Left lung (tissue), 4 donors: ENCODE measurements at regions not wholly inside any gene's neighbourhood (a gene's known extent, or its start where the extent isn't known, plus 50 kb on each side); places are given as distances from the start of the nearest gene placed in this dataset.

Experiments
- ATAC-seq: fragments of 200-7000 bp; cut with Tn5 transposase; one replicate; pipeline ENCODE4 v1.9.1; 2020; ENCODE audit warnings: moderate library complexity
- DNase-seq, 4 donors: peaks; one replicate each; pipeline ENCODE4 v3.0.0-alpha.2; 2013 to 2020
- H3K27ac ChIP-seq, 2 donors: fragments of 200-600 bp; sonication (generic) in 1 of 2; one replicate each; pipeline versions ENCODE4 v1.5.0 to v1.8.0; 2020 to 2021
- H3K27me3 ChIP-seq, 2 donors: fragments of 200-600 bp; sonication (generic) in 1 of 2; one replicate each; pipeline versions ENCODE4 v1.5.0 to v1.8.0; 2020 to 2021
- H3K36me3 ChIP-seq, 2 donors: fragments of 200-600 bp; sonication (generic) in 1 of 2; one replicate each; pipeline versions ENCODE4 v1.5.0 to v1.8.0; 2020 to 2021
- H3K4me1 ChIP-seq, 2 donors: fragments of 200-600 bp; one replicate each; pipeline ENCODE4 v1.8.0; 2021
- H3K4me3 ChIP-seq, 2 donors: fragments of 200-600 bp; sonication (generic) in 1 of 2; one replicate each; pipeline versions ENCODE4 v1.5.0 to v1.8.0; 2020 to 2021; ENCODE audit warnings: mild to moderate bottlenecking in 1 of 2
- H3K9me3 ChIP-seq, 2 donors: fragments of 200-600 bp; sonication (generic) in 1 of 2; one replicate each; pipeline versions ENCODE4 v1.5.0 to v1.8.0; 2020 to 2021
- CTCF ChIP-seq, 2 donors: fragments of 200-600 bp; sonication (generic) in 1 of 2; IDR thresholded peaks; one replicate each; pipeline versions ENCODE4 v1.5.0 to v1.8.0; 2021; ENCODE audit warnings: antibody characterized with exemption in 2 of 2
- intact Hi-C, 2 donors: fragments of 100-400 bp; cut with DNase I; formaldehyde crosslinking; loops; one replicate each; pipeline versions ENCODE4 v1.11.2 to v1.14.2; 2022
- donor health status: DM: no; HTN: yes; CAD: no.
- donor health status: DM: no; HTN: no; CAD: no.

- intact Hi-C loops: no loop called here
Observed at GRCh38 chr19:30783936-30784335, 411.8 kb downstream of the ZNF536 start.

GRCh38 chr19:30783212-30783611 is 411.0 kb downstream of the ZNF536 start:
- Histone ChIP-seq H3K4me3 (no peak overlapping the region), H3K27me3 (peaks cover 0 to 7% of the 10 kb centered on the region in 2 donors), H3K36me3 (no peaks in the 10 kb centered on the region), H3K4me1 (no peaks in the 10 kb centered on the region), H3K27ac (no peak overlapping the region), H3K9me3 (no peaks in the 10 kb centered on the region)
- intact Hi-C loops: no loop called here
- no peak for ATAC-seq
- DNase-seq: no peak
- TF ChIP-seq CTCF (IDR thresholded peaks at IDR 0.05): no peak

More at GRCh38 chr19:30783936-30784335, 411.8 kb downstream of the ZNF536 start:
- Histone ChIP-seq H3K36me3 (no peaks in the 10 kb centered on the region), H3K27me3 (peaks cover 0 to 7% of the 10 kb centered on the region in 2 donors), H3K9me3 (no peaks in the 10 kb centered on the region), H3K4me3 (no peak overlapping the region), H3K4me1 (no peaks in the 10 kb centered on the region), H3K27ac (no peak overlapping the region)
- TF ChIP-seq CTCF (IDR thresholded peaks at IDR 0.05): no peak
- DNase-seq (no peak), ATAC-seq (no peak)

GRCh38 chr19:30781519-30781918 is 409.3 kb downstream of the ZNF536 start:
- Histone ChIP-seq H3K27me3 (peaks cover 0 to 7% of the 10 kb centered on the region in 2 donors), H3K36me3 (no peaks in the 10 kb centered on the region)

GRCh38 chr19:30781047-30781446 is 408.9 kb downstream of the ZNF536 start:
- Histone ChIP-seq H3K9me3 (no peaks in the 10 kb centered on the region), H3K4me1 (no peaks in the 10 kb centered on the region), H3K4me3 (no peak overlapping the region), H3K27ac (no peak overlapping the region), H3K36me3 (no peaks in the 10 kb centered on the region), H3K27me3 (peaks cover 0 to 7% of the 10 kb centered on the region in 2 donors)
- DNase-seq (no peak), ATAC-seq (no peak)
- TF ChIP-seq CTCF (IDR thresholded peaks at IDR 0.05): no peak
- intact Hi-C loops: no loop called here

More at GRCh38 chr19:30781519-30781918, 409.3 kb downstream of the ZNF536 start:
- ATAC-seq (no peak), DNase-seq (no peak)
- Histone ChIP-seq H3K4me1 (no peaks in the 10 kb centered on the region), H3K9me3 (no peaks in the 10 kb centered on the region), H3K27ac (no peak overlapping the region), H3K4me3 (no peak overlapping the region)
- TF ChIP-seq CTCF (IDR thresholded peaks at IDR 0.05): no peak
- intact Hi-C loops: no loop called here

- Histone ChIP-seq H3K4me3 (no peak overlapping the region), H3K9me3 (no peaks in the 10 kb centered on the region), H3K4me1 (no peaks in the 10 kb centered on the region), H3K27ac (no peak overlapping the region), H3K27me3 (peaks cover 0 to 7% of the 10 kb centered on the region in 2 donors), H3K36me3 (no peaks in the 10 kb centered on the region)
- TF ChIP-seq CTCF (IDR thresholded peaks at IDR 0.05): no peak
- DNase-seq (no peak), ATAC-seq (no peak)
- intact Hi-C loops: no loop called here
Observed at GRCh38 chr19:30780456-30780855, 408.3 kb downstream of the ZNF536 start.
